HEK293 (cell line): ENCODE measurements at regions not wholly inside any gene's neighbourhood (a gene's known extent, or its start where the extent isn't known, plus 50 kb on each side); places are given as distances from the start of the nearest gene placed in this dataset.
A peak's percentile ranks its signal among the peaks of the same experiment; 100 is the strongest.

ENCODE experiments used
- CTCF ChIA-PET: fragments of 350-600 bp; formaldehyde crosslinking; extraction: SDS; loops from one replicate; lab custom pipeline; 2021; ENCODE audit warnings: antibody characterized with exemption; lab: Yijun Ruan, JAX
- POLR2A ChIA-PET: fragments of 300-600 bp; formaldehyde crosslinking; extraction: SDS; loops from one replicate; lab custom pipeline; 2020; ENCODE audit warnings: antibody characterized with exemption, inconsistent platforms; lab: Yijun Ruan, JAX
- H3K27ac ChIP-seq: fragments of 200-500 bp; sonication (Bioruptor generic); 2 replicates; pipeline ENCODE4 v1.5.1; 2014; ENCODE audit warnings: low read depth, low read length, control low read depth, inconsistent platforms; ENCODE audit errors: extremely low read depth
- H3K36me3 ChIP-seq, 2 experiments: fragments of 200-500 bp in 1 of 2; sonication (Bioruptor generic) in 1 of 2; 1 replicate in 1 of 2; 2 replicates in 1 of 2; pipeline ENCODE4 v1.5.1; 2014 to 2017; ENCODE audit warnings: inconsistent platforms in 2 of 2, low read length in 2 of 2; ENCODE audit not compliant: control insufficient read depth in 2 of 2, insufficient read depth in 1 of 2
- H3K4me1 ChIP-seq: fragments of 200-500 bp; sonication (Bioruptor generic); 2 replicates; pipeline ENCODE4 v1.5.1; 2014; ENCODE audit warnings: mild to moderate bottlenecking, low read length, inconsistent platforms; ENCODE audit not compliant: control insufficient read depth, insufficient read depth
- H3K4me3 ChIP-seq: 2 replicates; pipeline ENCODE4 v1.5.1; 2011; ENCODE audit warnings: low read depth, mild to moderate bottlenecking, control low read depth, low read length, moderate library complexity
- H3K9me3 ChIP-seq: fragments of 200-500 bp; sonication (Bioruptor generic); 2 replicates; pipeline ENCODE4 v1.5.1; 2014; ENCODE audit warnings: low read depth, low read length, inconsistent platforms; ENCODE audit not compliant: control insufficient read depth, insufficient read depth
- BCL11A ChIP-seq: fragments of 450-650 bp; formaldehyde crosslinking; IDR thresholded peaks from 2 replicates; pipeline ENCODE4 v1.5.1; 2016; ENCODE audit warnings: low read depth, missing biosample characterization, missing genetic modification characterization
- HOXD13 ChIP-seq: sonication (generic); formaldehyde crosslinking; IDR thresholded peaks from 2 replicates; pipeline ENCODE4 v1.8.0; 2022; ENCODE audit warnings: missing genetic modification reagents, borderline replicate concordance
- KLF16 ChIP-seq: fragments of 450-650 bp; formaldehyde crosslinking; IDR thresholded peaks from 2 replicates; pipeline ENCODE4 v1.5.1; 2017; ENCODE audit warnings: missing biosample characterization, missing genetic modification characterization
- SALL2 ChIP-seq: fragments of 450-650 bp; formaldehyde crosslinking; IDR thresholded peaks from 2 replicates; pipeline ENCODE4 v1.5.0; 2017; ENCODE audit warnings: missing biosample characterization, mild to moderate bottlenecking, missing genetic modification characterization, borderline replicate concordance
- TCF7L2 ChIP-seq: IDR thresholded peaks from 2 replicates; pipeline ENCODE4 v1.6.1; 2011; ENCODE audit warnings: low read depth, mild to moderate bottlenecking, inconsistent platforms, low read length, moderate library complexity, borderline replicate concordance
- ZFP41 ChIP-seq: fragments of 450-650 bp; formaldehyde crosslinking; IDR thresholded peaks from 2 replicates; pipeline ENCODE4 v1.5.1; 2016; ENCODE audit warnings: missing biosample characterization, missing genetic modification characterization, borderline replicate concordance
- ZNF121 ChIP-seq: fragments of 450-650 bp; formaldehyde crosslinking; IDR thresholded peaks from 2 replicates; pipeline ENCODE4 v1.5.1; 2016; ENCODE audit warnings: missing biosample characterization, missing genetic modification characterization
- ZNF132 ChIP-seq: fragments of 450-650 bp; formaldehyde crosslinking; IDR thresholded peaks from 2 replicates; pipeline ENCODE4 v1.5.1; 2017; ENCODE audit warnings: missing biosample characterization, missing genetic modification characterization, borderline replicate concordance
- ZNF133 ChIP-seq: fragments of 450-650 bp; formaldehyde crosslinking; IDR thresholded peaks from 2 replicates; pipeline ENCODE4 v1.5.1; 2016; ENCODE audit warnings: missing biosample characterization, missing genetic modification characterization
- ZNF140 ChIP-seq: fragments of 450-650 bp; formaldehyde crosslinking; IDR thresholded peaks from 2 replicates; pipeline ENCODE4 v1.5.1; 2016; ENCODE audit warnings: missing biosample characterization, missing genetic modification characterization
- ZNF146 ChIP-seq: fragments of 450-650 bp; formaldehyde crosslinking; IDR thresholded peaks from 2 replicates; pipeline ENCODE4 v1.5.1; 2016; ENCODE audit warnings: missing biosample characterization, missing genetic modification characterization
- ZNF175 ChIP-seq: fragments of 450-650 bp; formaldehyde crosslinking; IDR thresholded peaks from 2 replicates; pipeline ENCODE4 v1.5.1; 2016; ENCODE audit warnings: missing biosample characterization, missing genetic modification characterization
- ZNF23 ChIP-seq: fragments of 450-650 bp; formaldehyde crosslinking; IDR thresholded peaks from 2 replicates; pipeline ENCODE4 v1.5.1; 2016; ENCODE audit warnings: missing biosample characterization, missing genetic modification characterization, borderline replicate concordance
- ZNF274 ChIP-seq, 2 experiments: fragments of 200-500 bp in 1 of 2; fragments of 450-650 bp in 1 of 2; sonication (Bioruptor generic) in 1 of 2; formaldehyde crosslinking in 1 of 2; IDR thresholded peaks; 2 replicates each; pipeline versions ENCODE4 v1.5.1 to v1.6.1; 2014 to 2016; ENCODE audit warnings: borderline replicate concordance in 1 of 2, inconsistent platforms in 1 of 2, low read length in 1 of 2, missing biosample characterization in 1 of 2, missing genetic modification characterization in 1 of 2
- ZNF416 ChIP-seq: fragments of 450-650 bp; formaldehyde crosslinking; IDR thresholded peaks from 2 replicates; pipeline ENCODE4 v1.5.1; 2016; ENCODE audit warnings: missing biosample characterization, missing genetic modification characterization
- ZNF529 ChIP-seq: fragments of 450-650 bp; formaldehyde crosslinking; IDR thresholded peaks from 2 replicates; pipeline ENCODE4 v1.5.1; 2017; ENCODE audit warnings: missing genetic modification characterization, missing biosample characterization; ENCODE audit not compliant: insufficient replicate concordance
- ZNF548 ChIP-seq: fragments of 450-650 bp; formaldehyde crosslinking; IDR thresholded peaks from 2 replicates; pipeline ENCODE4 v1.5.1; 2016; ENCODE audit warnings: missing biosample characterization, missing genetic modification characterization
- ZNF776 ChIP-seq: fragments of 450-650 bp; formaldehyde crosslinking; IDR thresholded peaks from 2 replicates; pipeline ENCODE4 v1.5.0; 2017; ENCODE audit warnings: missing biosample characterization, missing genetic modification characterization, borderline replicate concordance
- ZXDB ChIP-seq: fragments of 450-650 bp; formaldehyde crosslinking; IDR thresholded peaks from 2 replicates; pipeline ENCODE4 v1.5.1; 2016; ENCODE audit warnings: missing biosample characterization, missing genetic modification characterization
- TF ChIP-seq, protein P1 (sequence below): fragments of 450-650 bp; formaldehyde crosslinking; IDR thresholded peaks from 2 replicates; pipeline ENCODE4 v1.5.1; 2016; ENCODE audit warnings: missing biosample characterization, missing genetic modification characterization
- TF ChIP-seq, protein P2 (sequence below): fragments of 450-650 bp; formaldehyde crosslinking; IDR thresholded peaks from 2 replicates; pipeline ENCODE4 v1.5.1; 2017; ENCODE audit warnings: missing biosample characterization, missing genetic modification characterization
- TF ChIP-seq, protein P3 (sequence below): fragments of 450-650 bp; formaldehyde crosslinking; IDR thresholded peaks from 2 replicates; pipeline ENCODE4 v1.5.1; 2016; ENCODE audit warnings: missing biosample characterization, missing genetic modification characterization
- TF ChIP-seq, protein P4 (sequence below): fragments of 450-650 bp; IDR thresholded peaks from 2 replicates; pipeline ENCODE4 v1.5.1; 2018; ENCODE audit warnings: missing biosample characterization, mild to moderate bottlenecking, missing genetic modification characterization
- TF ChIP-seq, protein P5 (sequence below): fragments of 450-650 bp; formaldehyde crosslinking; IDR thresholded peaks from 2 replicates; pipeline ENCODE4 v1.5.1; 2016; ENCODE audit warnings: missing biosample characterization, missing genetic modification characterization

DNA sequence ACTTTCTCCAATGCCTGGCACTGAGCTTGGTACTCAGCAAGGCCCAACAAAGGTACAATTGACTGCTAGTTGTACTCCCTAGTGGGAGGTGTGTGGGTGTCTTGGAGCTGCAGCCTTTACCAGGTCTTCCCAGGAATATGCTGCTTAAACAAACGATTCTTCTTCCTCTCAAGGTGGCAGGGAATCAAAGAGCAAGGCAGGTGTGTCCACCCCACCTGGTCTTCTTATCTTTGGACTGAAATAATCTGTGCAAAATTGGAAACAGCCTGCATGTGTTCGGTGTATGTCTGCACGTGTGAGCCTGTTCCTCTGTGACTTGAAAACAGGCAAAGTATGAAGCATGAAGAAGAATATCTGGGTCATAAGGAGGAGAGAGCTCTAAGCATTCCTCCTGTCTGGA, 235.3 kb downstream of the PTTG2 start:
- Histone ChIP-seq H3K36me3 (no peaks in the 10 kb centered on the region), H3K9me3 (no peaks in the 10 kb centered on the region), H3K27ac (no peak overlapping the region), H3K4me3 (no peak overlapping the region), H3K4me1 (peaks cover 7% of the 10 kb centered on the region)
- ChIA-PET CTCF (interaction anchor here (1.0 kb wide), 1 partner anchor 16 kb away, joined by 3 read pairs; no protein-coding TSS in a partner anchor), POLR2A (no interaction called here)
- TF ChIP-seq, protein P1, sequence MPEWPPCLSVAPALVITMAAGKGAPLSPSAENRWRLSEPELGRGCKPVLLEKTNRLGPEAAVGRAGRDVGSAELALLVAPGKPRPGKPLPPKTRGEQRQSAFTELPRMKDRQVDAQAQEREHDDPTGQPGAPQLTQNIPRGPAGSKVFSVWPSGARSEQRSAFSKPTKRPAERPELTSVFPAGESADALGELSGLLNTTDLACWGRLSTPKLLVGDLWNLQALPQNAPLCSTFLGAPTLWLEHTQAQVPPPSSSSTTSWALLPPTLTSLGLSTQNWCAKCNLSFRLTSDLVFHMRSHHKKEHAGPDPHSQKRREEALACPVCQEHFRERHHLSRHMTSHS (tag by site-specific recombination) = no peak
- TF ChIP-seq ZNF23 (tag by site-specific recombination) (no peak), ZNF133 (peak; percentile 84), ZNF776 (no peak)

DNA sequence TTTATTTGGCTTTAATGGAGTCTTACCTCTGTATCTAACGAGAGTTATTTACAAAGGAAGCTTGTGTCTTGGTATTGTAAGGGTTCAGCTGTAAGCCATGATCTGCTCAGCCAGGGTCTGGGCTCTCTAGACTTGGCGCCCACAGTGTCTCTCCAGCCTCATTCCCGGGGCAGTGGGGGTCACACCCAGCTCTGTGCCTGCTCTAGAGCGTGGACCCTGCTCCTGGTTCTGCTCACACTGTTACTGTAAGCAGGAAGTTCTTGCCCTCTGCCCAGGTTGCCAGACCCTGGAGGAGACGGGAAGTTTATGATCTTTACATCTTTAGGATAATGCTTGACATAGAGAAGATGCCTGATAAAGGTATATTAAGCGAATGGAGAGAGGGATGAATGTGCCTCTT, 235.7 kb downstream of the PTTG2 start:
- H3K36me3 ChIP-seq = no peaks in the 10 kb centered on the region
- TF ChIP-seq ZNF140 (no peak), ZFP41 (no peak), TCF7L2 (no peak), ZNF274 (IDR thresholded peaks at IDR 0.05; ENCODE audit: low read length) (no peak), ZNF274 (tag by site-specific recombination; IDR thresholded peaks at IDR 0.05; ENCODE audit: borderline replicate concordance) (no peak), ZNF132 (no peak), ZNF146 (tag by site-specific recombination) (no peak), ZXDB (tag by site-specific recombination) (no peak), ZNF548 (no peak), ZNF529 (tag by site-specific recombination) (no peak), SALL2 (no peak), ZNF175 (no peak), ZNF121 (tag by site-specific recombination) (no peak), ZNF416 (tag by site-specific recombination) (no peak), HOXD13 (CRISPR knock-in tag) (no peak), BCL11A (tag by site-specific recombination) (no peak), KLF16 (tag by site-specific recombination) (no peak)
- TF ChIP-seq, protein P2, sequence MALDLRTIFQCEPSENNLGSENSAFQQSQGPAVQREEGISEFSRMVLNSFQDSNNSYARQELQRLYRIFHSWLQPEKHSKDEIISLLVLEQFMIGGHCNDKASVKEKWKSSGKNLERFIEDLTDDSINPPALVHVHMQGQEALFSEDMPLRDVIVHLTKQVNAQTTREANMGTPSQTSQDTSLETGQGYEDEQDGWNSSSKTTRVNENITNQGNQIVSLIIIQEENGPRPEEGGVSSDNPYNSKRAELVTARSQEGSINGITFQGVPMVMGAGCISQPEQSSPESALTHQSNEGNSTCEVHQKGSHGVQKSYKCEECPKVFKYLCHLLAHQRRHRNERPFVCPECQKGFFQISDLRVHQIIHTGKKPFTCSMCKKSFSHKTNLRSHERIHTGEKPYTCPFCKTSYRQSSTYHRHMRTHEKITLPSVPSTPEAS (tag by site-specific recombination) = no peak
- TF ChIP-seq, protein P3, sequence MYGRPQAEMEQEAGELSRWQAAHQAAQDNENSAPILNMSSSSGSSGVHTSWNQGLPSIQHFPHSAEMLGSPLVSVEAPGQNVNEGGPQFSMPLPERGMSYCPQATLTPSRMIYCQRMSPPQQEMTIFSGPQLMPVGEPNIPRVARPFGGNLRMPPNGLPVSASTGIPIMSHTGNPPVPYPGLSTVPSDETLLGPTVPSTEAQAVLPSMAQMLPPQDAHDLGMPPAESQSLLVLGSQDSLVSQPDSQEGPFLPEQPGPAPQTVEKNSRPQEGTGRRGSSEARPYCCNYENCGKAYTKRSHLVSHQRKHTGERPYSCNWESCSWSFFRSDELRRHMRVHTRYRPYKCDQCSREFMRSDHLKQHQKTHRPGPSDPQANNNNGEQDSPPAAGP (tag by site-specific recombination) = no peak
- TF ChIP-seq, protein P4, sequence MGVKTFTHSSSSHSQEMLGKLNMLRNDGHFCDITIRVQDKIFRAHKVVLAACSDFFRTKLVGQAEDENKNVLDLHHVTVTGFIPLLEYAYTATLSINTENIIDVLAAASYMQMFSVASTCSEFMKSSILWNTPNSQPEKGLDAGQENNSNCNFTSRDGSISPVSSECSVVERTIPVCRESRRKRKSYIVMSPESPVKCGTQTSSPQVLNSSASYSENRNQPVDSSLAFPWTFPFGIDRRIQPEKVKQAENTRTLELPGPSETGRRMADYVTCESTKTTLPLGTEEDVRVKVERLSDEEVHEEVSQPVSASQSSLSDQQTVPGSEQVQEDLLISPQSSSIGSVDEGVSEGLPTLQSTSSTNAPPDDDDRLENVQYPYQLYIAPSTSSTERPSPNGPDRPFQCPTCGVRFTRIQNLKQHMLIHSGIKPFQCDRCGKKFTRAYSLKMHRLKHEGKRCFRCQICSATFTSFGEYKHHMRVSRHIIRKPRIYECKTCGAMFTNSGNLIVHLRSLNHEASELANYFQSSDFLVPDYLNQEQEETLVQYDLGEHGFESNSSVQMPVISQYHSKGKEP = no peak
- TF ChIP-seq, protein P5, sequence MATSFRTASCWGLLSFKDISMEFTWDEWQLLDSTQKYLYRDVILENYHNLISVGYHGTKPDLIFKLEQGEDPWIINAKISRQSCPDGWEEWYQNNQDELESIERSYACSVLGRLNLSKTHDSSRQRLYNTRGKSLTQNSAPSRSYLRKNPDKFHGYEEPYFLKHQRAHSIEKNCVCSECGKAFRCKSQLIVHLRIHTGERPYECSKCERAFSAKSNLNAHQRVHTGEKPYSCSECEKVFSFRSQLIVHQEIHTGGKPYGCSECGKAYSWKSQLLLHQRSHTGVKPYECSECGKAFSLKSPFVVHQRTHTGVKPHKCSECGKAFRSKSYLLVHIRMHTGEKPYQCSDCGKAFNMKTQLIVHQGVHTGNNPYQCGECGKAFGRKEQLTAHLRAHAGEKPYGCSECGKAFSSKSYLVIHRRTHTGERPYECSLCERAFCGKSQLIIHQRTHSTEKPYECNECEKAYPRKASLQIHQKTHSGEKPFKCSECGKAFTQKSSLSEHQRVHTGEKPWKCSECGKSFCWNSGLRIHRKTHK (tag by site-specific recombination) = no peak
- no peak overlapping the region for H3K4me3 ChIP-seq
- POLR2A ChIA-PET = no interaction called here
- H3K27ac ChIP-seq = no peak overlapping the region
- H3K9me3 ChIP-seq = no peaks in the 10 kb centered on the region
- H3K4me1 ChIP-seq = peaks cover 5% of the 10 kb centered on the region; the same call in 1 of the 2 replicates
- CTCF ChIA-PET = interaction anchor here (1.0 kb wide), 1 partner anchor 16 kb away, joined by 3 read pairs; no protein-coding TSS in a partner anchor
